ENCODE measurements at regions not wholly inside any gene's neighbourhood (a gene's known extent, or its start where the extent isn't known, plus 50 kb on each side); places are given as distances from the start of the nearest gene placed in this dataset.

- H3K27ac ChIP-seq (ENCODE audit: extremely low read length, insufficient read depth, low read length) = no peak overlapping the region
- peaks cover 5 to 43% of the 10 kb centered on the region in 2 experiments for H3K27me3 ChIP-seq (ENCODE audit: control insufficient read depth in 1 of 2, insufficient read depth in 2 of 2, low read length in 2 of 2)
- CTCF ChIA-PET (ENCODE audit: low intra/inter-chr PET ratio, low total read pairs) = no interaction called here
- intact Hi-C loops (cut with micrococcal nuclease; ENCODE audit: unreplicated experiment) = no loop called here
- no peak overlapping the region for H2AFZ ChIP-seq (ENCODE audit: low read length)
- H3K36me3 ChIP-seq (replicated peaks in 1 of 2; ENCODE audit: control insufficient read depth in 1 of 2, insufficient read depth in 2 of 2, low read length in 2 of 2) = no peaks in the 10 kb centered on the region
- WGBS (ENCODE audit: low lambda C conversion rate) = 32% methylated on average over 8 of the region's 12 CpGs
- ATAC-seq (no peak), DNase-seq (ENCODE audit: low spot score) (no peak), FAIRE-seq (no peak)
- H4K20me1 ChIP-seq (ENCODE audit: insufficient read depth, low read length) = no peaks in the 10 kb centered on the region
- H3K9me3 ChIP-seq (ENCODE audit: low read length) = no peaks in the 10 kb centered on the region
- H3K4me3 ChIP-seq (replicated peaks in 1 of 3; ENCODE audit: insufficient read depth in 1 of 3, low read depth in 2 of 3, low read length in 3 of 3) = no peak overlapping the region
- no TSS peak for BruUV-seq (replicated peaks)
- TF ChIP-seq, protein P1, sequence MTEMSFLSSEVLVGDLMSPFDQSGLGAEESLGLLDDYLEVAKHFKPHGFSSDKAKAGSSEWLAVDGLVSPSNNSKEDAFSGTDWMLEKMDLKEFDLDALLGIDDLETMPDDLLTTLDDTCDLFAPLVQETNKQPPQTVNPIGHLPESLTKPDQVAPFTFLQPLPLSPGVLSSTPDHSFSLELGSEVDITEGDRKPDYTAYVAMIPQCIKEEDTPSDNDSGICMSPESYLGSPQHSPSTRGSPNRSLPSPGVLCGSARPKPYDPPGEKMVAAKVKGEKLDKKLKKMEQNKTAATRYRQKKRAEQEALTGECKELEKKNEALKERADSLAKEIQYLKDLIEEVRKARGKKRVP (CRISPR knock-in tag; IDR thresholded peaks at IDR 0.05) = no peak
- TF ChIP-seq NR2F6 (IDR thresholded peaks at IDR 0.05) = no peak
- no peak for TF ChIP-seq NR2F6 (CRISPR knock-in tag; IDR thresholded peaks at IDR 0.05)
- TF ChIP-seq NBN (conservative IDR thresholded peaks at IDR 0.05) = no peak
- H3K4me1 ChIP-seq (ENCODE audit: insufficient read depth, low read length) = no peaks in the 10 kb centered on the region
- POLR2A ChIA-PET = no interaction called here
- H3K9ac ChIP-seq (ENCODE audit: insufficient read depth, low read depth, low read length) = no peak overlapping the region
- in situ Hi-C loops (cut with HindIII; ENCODE audit: extremely low pct_ligation_motif_present, low pct_unique_long_range_greater_than_20kb) = no loop called here
- no peaks in the 10 kb centered on the region for H3K79me2 ChIP-seq (ENCODE audit: insufficient read depth, low read length)
- H3K4me2 ChIP-seq (ENCODE audit: low read depth, low read length) = no peak overlapping the region
These were observed 513.4 kb downstream of the TBC1D22A start for GRCh38 chr22:47275605-47276449.

DNA sequence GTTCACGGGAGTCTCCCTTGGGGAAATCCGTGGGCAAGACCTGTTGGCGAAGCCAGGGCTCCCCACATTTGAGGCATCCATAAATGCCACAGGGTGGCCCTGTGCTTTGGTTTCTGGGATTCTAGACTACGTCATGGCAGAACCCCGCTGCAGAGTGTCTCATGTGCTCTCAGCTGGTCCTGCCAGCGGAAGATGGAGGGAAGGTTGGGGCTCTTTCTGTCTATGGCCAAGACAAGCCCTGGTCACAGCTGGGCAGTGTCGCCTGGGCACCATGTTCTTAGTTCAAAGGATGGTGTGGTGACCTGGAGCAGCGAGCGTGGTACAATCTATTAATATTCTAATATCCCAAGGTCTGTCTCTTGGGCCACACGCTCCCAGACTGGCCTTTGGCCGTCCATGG, 511.7 kb downstream of the TBC1D22A start:
- Histone ChIP-seq H3K36me3 (replicated peaks in 1 of 2; ENCODE audit: control insufficient read depth in 1 of 2, insufficient read depth in 2 of 2, low read length in 2 of 2) (no peaks in the 10 kb centered on the region), H3K4me3 (replicated peaks in 1 of 3; ENCODE audit: insufficient read depth in 1 of 3, low read depth in 2 of 3, low read length in 3 of 3) (no peak overlapping the region), H3K79me2 (ENCODE audit: insufficient read depth, low read length) (no peaks in the 10 kb centered on the region), H3K4me2 (ENCODE audit: low read depth, low read length) (no peak overlapping the region), H3K4me1 (ENCODE audit: insufficient read depth, low read length) (peaks cover 13% of the 10 kb centered on the region), H2AFZ (ENCODE audit: low read length) (no peak overlapping the region), H3K27me3 (ENCODE audit: control insufficient read depth in 1 of 2, insufficient read depth in 2 of 2, low read length in 2 of 2) (peaks cover 3 to 35% of the 10 kb centered on the region in 2 experiments; a peak in 4 of 5 replicates), H4K20me1 (ENCODE audit: insufficient read depth, low read length) (no peaks in the 10 kb centered on the region), H3K9ac (ENCODE audit: insufficient read depth, low read depth, low read length) (no peak overlapping the region), H3K27ac (ENCODE audit: extremely low read length, insufficient read depth, low read length) (no peak overlapping the region), H3K9me3 (ENCODE audit: low read length) (no peaks in the 10 kb centered on the region)
- no peak for FAIRE-seq
- intact Hi-C loops (cut with micrococcal nuclease; ENCODE audit: unreplicated experiment) (no loop called here), in situ Hi-C loops (cut with HindIII; ENCODE audit: extremely low pct_ligation_motif_present, low pct_unique_long_range_greater_than_20kb) (no loop called here)
- TF ChIP-seq PPARG (CRISPR knock-in tag; conservative IDR thresholded peaks at IDR 0.05) = no peak
- TF ChIP-seq, protein P2, sequence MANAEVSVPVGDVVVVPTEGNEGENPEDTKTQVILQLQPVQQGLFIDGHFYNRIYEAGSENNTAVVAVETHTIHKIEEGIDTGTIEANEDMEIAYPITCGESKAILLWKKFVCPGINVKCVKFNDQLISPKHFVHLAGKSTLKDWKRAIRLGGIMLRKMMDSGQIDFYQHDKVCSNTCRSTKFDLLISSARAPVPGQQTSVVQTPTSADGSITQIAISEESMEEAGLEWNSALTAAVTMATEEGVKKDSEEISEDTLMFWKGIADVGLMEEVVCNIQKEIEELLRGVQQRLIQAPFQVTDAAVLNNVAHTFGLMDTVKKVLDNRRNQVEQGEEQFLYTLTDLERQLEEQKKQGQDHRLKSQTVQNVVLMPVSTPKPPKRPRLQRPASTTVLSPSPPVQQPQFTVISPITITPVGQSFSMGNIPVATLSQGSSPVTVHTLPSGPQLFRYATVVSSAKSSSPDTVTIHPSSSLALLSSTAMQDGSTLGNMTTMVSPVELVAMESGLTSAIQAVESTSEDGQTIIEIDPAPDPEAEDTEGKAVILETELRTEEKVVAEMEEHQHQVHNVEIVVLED (CRISPR knock-in tag; IDR thresholded peaks at IDR 0.05; ENCODE audit: borderline replicate concordance) = no peak
- TF ChIP-seq ONECUT2 (CRISPR knock-in tag; IDR thresholded peaks at IDR 0.05) = no peak
- TF ChIP-seq ZNF484 (CRISPR knock-in tag; IDR thresholded peaks at IDR 0.05; ENCODE audit: borderline replicate concordance, low read depth) = no peak
- TF ChIP-seq XBP1 (CRISPR knock-in tag; IDR thresholded peaks at IDR 0.05) = no peak
- TF ChIP-seq, protein P1 (CRISPR knock-in tag; IDR thresholded peaks at IDR 0.05) = no peak
- TF ChIP-seq U2AF1 (optimal IDR thresholded peaks at IDR 0.05; ENCODE audit: low read depth, low read length) = no peak
- TF ChIP-seq ZNF10 (CRISPR knock-in tag; IDR thresholded peaks at IDR 0.05; ENCODE audit: borderline replicate concordance, low read depth) = no peak
- no peak for TF ChIP-seq ZNF337 (CRISPR knock-in tag; IDR thresholded peaks at IDR 0.05; ENCODE audit: borderline replicate concordance, low read depth)
- TF ChIP-seq, protein P3, sequence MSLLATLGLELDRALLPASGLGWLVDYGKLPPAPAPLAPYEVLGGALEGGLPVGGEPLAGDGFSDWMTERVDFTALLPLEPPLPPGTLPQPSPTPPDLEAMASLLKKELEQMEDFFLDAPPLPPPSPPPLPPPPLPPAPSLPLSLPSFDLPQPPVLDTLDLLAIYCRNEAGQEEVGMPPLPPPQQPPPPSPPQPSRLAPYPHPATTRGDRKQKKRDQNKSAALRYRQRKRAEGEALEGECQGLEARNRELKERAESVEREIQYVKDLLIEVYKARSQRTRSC (CRISPR knock-in tag; IDR thresholded peaks at IDR 0.05; ENCODE audit: low read depth) = no peak
- 24% methylated on average over 8 of the region's 11 CpGs for WGBS (ENCODE audit: low lambda C conversion rate)
- DNase-seq (ENCODE audit: low spot score) = no peak
- ATAC-seq = no peak
- ChIA-PET POLR2A (no interaction called here), CTCF (ENCODE audit: low intra/inter-chr PET ratio, low total read pairs) (no interaction called here)
- no TSS peak for BruUV-seq (replicated peaks)

All from HepG2 (cell line).